T follicular helper cell (primary cell): ENCODE measurements at regions not wholly inside any gene's neighbourhood (a gene's known extent, or its start where the extent isn't known, plus 50 kb on each side); places are given as distances from the start of the nearest gene placed in this dataset.

Source experiments
- DNase-seq: peaks from one replicate; pipeline ENCODE4 v3.0.0-alpha.2; 2020; ENCODE audit warnings: low read depth

- no peak for DNase-seq
Measured at GRCh38 chr6:1515280-1515679, 94.4 kb upstream of the FOXC1 start.

- no peak for DNase-seq
Measured at GRCh38 chr6:1515781-1516180, 93.9 kb upstream of the FOXC1 start.

- no peak for DNase-seq
Measured at GRCh38 chr6:1516742-1517520, 92.8 kb upstream of the FOXC1 start.

DNA sequence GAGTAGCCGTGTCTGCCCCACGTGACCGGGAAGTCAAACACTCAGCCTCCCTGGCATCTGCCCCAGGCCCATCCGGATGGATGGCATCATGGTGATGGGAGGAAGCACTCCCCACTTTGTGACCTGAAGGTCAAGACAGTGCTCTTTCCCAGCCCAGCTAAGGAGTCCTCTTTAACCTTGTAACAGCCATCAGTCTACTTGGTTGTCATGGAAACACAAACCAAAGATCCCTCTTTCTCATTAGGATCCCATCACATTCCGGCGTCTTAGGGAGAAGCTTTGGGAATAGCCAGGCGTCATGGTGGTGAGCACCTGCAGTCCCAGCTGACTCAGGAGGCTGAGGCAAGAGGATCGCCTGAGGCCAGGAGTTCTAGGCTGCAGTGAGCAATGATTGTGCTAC is 90.9 kb upstream of the FOXC1 start:
- DNase-seq, result no peak

GRCh38 chr6:1519597-1519996 is 90.1 kb upstream of the FOXC1 start:
- DNase-seq, result no peak

GRCh38 chr6:1522779-1523178 is 86.9 kb upstream of the FOXC1 start:
- no peak for DNase-seq

DNA sequence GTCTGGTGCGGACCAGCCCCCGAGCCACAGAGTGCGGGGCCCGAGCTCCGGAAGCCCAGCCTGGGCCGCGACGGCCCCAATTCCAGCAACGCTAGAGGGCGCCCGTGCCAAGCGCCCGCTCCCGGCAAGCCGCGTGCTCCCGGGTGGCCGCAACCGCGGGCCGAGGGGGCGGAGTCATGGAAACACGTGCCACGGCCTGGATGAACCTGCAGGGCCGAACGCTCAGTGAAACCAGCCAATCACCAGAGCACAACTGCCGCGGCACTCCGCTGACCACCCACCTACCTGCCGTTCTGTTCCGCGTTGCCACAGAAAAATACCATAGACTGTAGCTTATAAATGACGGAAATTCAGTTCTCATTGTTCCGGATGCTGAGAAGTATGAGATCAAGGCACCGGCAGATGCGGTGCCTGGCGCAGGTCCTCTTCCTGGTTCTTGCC is 85.7 kb upstream of the FOXC1 start:
- peak; percentile 55 for DNase-seq

GRCh38 chr6:1525364-1526038 is 84.2 kb upstream of the FOXC1 start:
- DNase-seq, result no peak

GRCh38 chr6:1526398-1527072 is 83.2 kb upstream of the FOXC1 start:
- no peak for DNase-seq

DNA sequence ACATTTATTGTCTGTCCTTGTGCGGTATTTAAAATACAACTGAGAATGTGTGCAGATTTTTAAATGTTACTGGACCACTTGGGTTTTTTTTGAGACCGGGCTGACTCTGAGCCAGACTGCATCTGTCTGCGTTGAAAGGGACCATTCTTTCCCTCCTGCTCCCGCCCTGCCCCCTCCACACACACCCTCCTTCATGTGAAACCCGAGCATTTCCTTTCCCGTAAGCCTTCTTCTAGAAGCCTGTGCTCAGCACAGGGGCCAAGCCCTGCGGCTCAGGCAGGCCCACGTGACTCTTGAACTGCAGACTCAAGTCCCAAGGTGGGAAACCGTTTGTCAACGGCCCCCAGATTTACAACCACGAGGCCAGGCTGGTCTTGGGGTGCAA is 82.7 kb upstream of the FOXC1 start:
- DNase-seq, result peak; percentile 12

DNA sequence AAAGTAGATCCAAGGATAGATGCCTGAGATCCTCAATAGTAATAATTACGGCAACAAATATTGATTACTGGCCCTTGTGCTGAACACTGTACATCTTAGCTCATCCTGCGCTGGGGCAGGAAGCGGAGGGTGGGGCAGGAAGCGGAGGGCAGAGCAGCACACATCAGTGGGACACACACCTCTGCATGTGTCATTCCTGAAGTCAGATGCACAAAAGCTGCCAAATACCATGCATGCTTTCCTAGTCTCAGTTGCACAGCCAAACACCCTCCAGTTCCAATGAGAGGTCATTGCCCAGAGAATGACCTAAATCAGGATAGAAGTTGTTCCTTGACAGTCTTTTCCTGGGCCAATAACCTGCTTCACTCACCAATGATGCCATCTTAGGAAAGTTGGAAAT is 74.4 kb upstream of the FOXC1 start:
- DNase-seq, result peak; percentile 41

DNA sequence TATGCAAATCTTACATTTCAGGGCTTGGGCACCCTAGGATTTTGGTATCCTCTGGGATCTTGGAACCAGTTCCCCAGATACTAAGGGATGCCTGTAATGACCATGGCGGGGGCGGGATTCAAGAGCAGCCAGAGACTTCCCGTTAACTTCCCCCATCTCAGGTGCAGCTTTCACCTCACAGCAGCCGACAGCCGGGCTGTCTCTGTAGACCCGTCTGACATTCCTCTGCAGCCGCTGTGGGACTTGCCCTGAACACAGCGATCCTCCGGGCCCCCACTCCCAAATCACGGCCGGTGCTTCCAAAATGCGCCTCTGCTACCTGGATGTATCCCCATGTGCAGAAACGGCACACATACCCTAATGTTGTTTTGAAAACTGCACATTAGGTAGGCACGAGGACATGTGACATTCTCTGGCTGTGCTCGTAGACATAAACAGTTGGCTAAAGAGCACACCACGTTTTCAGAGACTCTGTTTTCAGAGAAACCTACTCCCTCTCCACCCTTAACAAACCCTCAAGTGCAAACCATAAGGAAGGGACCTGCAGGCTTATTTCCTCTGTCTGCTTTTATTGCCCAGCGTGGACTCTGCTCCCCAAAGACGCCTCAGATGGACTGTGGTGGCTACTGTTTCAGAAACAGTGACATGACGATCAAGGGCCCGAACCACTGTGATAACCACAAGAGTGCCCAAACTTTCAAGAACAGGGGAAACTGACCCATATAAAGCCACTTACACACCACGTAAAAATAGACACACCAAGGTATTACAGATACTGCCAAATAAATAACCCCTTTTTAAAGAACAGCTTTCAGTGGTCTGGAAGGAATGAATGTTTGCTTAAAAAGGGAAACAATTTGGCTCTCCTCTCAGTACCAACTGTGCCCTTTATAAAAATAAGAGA is 72.9 kb upstream of the FOXC1 start:
- no peak for DNase-seq

DNA sequence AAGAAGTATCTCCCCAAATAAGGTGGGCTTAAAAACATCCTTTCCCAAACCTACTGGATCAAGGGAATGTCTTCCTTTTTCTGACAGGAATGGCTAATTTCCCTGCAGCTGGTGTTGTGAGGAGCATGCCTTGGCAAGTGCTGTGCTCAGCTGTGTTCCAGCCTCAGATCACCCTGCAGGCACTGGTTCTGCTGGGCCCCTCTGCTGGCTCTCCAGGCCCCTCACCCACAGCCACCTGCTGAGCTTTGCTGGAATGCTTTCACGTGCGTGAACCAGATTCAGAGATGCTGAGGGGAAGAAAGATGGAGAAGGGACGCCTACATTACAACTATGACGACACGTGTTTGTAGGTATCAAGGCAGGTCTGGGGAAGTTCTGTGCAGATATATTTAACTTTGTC is 71.3 kb upstream of the FOXC1 start:
- DNase-seq, result no peak

GRCh38 chr6:1538810-1539478 is 70.8 kb upstream of the FOXC1 start:
- no peak for DNase-seq

DNA sequence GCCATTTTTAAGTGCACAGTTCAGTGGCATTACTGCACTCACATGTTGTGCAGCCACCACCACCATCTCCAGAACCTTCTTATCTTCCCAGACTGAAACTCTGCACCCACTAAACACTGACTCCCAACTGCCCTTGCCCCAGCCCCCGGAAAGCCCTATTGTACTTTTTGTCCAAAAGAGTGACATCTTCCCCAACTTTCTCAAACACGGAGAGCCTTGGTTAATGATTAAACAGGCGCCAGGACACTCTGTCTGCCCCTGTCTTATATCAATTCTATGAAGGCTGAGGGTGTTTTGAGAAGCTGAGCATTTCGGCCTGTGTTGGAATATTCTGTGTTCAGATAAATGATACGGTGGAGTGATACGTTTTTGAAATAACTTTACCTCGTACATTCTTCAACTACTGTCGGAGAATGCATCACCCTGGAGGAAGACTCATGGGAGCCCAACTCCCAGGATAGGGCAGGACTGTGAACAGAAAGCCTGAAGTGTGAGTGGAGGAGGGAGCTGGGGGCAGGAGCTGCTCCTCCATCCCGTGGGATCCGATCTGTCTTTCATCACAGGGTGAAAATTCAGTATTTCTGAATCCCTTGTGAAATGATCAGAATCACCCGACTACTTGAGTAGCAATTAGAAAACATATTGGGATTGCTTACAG is 68.7 kb upstream of the FOXC1 start:
- no peak for DNase-seq

DNA sequence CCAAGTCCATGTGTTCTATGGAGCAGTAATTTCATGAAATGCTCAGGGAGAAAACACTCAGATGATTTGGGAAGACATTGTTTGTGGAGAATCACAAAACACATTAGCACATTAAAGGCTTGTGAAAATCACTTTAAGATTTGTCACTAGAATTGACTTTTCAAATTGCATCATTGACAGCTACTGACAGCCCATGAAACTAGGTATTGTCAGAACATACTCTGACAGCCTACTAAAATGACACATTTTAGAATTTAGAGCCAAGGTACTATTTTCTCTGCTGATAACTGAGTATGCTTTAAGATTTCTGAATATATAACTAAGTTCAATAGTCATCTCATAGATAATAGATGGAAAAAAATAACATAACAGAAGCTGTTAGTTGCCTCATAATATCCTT is 67.4 kb upstream of the FOXC1 start:
- DNase-seq, result no peak

GRCh38 chr6:1542764-1543163 is 67.0 kb upstream of the FOXC1 start:
- no peak for DNase-seq

- no peak for DNase-seq
Measured at GRCh38 chr6:1544000-1544399, 65.7 kb upstream of the FOXC1 start.

GRCh38 chr6:1544603-1545002 is 65.1 kb upstream of the FOXC1 start:
- no peak for DNase-seq

DNA sequence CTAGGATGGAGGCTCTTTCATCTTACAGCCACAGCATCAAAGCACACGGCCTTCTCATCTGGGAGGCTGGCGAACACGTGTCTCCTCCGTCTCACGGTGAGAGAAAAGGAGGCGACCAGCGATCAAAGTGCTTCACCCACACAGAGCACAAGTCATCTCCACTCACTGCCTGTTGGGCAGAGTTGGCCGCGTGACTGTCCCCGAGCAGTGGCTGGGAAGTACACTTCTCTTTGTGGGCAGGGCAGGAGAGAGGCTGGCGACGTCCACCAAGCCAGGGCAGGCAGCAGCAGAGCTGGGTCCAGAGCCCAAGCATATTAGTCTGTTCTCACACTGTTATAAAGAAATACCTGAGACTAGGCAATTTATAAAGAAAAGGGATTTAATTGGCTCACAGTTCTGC is 64.1 kb upstream of the FOXC1 start:
- no peak for DNase-seq

DNA sequence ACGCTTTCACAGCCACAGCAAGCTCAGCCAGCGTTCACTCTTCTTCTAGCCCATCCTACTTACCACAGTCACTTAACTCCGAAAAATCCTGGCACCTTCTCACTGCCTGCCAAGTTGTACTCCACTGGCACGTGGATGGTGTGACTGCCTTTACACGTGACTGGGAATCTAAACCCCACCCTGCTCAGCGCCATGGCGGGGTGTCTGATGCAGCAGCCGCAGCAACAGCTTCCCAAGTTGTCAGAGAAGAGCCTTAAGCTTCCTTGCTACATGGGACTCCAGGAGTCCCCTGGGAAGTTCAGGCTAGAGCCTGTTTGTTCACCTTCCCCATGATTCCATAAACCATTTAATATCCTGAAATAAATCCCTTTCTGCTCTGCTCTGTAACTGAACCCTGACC is 61.9 kb upstream of the FOXC1 start:
- no peak for DNase-seq
